ENCODE measurements at regions not wholly inside any gene's neighbourhood (a gene's known extent, or its start where the extent isn't known, plus 50 kb on each side); places are given as distances from the start of the nearest gene placed in this dataset.

DNA sequence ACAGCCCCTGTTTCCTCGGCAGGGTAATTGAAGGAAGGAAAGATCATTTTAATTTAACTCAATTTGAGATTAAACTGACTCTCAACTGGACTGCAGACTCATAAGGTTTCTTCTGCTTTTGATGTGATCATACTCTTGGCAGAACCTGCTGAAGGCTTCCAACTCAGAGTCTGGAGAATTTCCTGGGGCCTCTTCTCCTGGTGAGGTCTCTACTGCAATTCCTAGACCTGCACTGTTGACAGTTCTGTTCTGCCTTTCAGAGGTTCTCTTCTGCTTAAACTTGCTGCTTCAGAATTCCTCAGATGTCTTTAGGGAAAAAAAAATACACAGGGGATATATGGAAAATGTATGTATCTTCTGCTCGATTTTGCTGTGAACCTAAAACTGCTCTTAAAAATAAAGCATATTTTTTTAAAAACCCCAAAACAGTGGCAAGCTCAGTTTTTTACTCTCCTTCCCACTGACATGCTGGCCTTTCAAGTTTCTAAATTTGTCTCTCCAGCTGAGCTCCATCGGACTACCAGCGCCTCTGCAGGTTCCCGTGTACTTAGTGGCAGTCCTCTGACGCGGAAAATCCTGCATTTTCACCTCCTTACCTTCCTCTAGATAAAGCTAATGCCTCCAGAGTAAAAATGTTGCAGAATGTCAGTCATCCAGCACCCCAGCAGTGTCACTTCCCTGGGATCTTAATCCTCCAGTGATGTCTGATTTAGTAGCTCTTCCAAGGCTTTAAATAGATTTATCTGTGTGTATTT, 733.5 kb upstream of the SGCG start:
- H3K4me1 ChIP-seq = no peaks in the 10 kb centered on the region
- intact Hi-C loops (cut with DNase I; ENCODE audit: low total_unique reads) = no loop called here
- WGBS, 2 donors = 74 to 78% methylated on average over 7 of the region's 7 CpGs
- no peaks in the 10 kb centered on the region for H3K9me3 ChIP-seq
- no peak for DNase-seq
- H3K27ac ChIP-seq = no peak overlapping the region
- TF ChIP-seq POLR2A (IDR thresholded peaks at IDR 0.05) = no peak
- TF ChIP-seq, protein P1, sequence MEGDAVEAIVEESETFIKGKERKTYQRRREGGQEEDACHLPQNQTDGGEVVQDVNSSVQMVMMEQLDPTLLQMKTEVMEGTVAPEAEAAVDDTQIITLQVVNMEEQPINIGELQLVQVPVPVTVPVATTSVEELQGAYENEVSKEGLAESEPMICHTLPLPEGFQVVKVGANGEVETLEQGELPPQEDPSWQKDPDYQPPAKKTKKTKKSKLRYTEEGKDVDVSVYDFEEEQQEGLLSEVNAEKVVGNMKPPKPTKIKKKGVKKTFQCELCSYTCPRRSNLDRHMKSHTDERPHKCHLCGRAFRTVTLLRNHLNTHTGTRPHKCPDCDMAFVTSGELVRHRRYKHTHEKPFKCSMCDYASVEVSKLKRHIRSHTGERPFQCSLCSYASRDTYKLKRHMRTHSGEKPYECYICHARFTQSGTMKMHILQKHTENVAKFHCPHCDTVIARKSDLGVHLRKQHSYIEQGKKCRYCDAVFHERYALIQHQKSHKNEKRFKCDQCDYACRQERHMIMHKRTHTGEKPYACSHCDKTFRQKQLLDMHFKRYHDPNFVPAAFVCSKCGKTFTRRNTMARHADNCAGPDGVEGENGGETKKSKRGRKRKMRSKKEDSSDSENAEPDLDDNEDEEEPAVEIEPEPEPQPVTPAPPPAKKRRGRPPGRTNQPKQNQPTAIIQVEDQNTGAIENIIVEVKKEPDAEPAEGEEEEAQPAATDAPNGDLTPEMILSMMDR (IDR thresholded peaks at IDR 0.05) = no peak
- H3K4me3 ChIP-seq = no peak overlapping the region
- H3K36me3 ChIP-seq (ENCODE audit: low read depth, missing control alignments) = no peaks in the 10 kb centered on the region
- no peaks in the 10 kb centered on the region for H3K27me3 ChIP-seq

DNA sequence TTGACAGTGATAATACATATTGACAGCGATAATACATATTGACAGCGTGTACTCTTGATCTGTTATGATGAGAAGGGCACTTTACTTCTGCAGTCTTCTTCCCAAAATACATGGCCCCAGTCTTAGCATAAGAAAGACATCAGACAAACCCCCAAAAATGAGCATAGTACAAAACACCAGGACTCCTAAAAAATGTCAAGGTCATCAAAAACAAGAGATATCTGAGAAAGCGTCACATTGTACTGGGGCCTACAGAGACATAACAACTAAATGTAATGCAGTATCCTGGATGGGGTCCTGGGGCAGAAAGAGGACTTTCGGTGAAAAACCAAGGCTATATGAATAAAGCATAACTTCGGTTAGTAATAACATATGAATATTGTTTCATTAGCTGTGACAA, 731.5 kb upstream of the SGCG start:
- TF ChIP-seq, protein P1 (IDR thresholded peaks at IDR 0.05) = no peak
- no peak for TF ChIP-seq POLR2A (IDR thresholded peaks at IDR 0.05)
- Histone ChIP-seq H3K4me1 (no peaks in the 10 kb centered on the region), H3K4me3 (no peak overlapping the region), H3K27ac (no peak overlapping the region), H3K36me3 (ENCODE audit: low read depth, missing control alignments) (no peaks in the 10 kb centered on the region), H3K9me3 (no peaks in the 10 kb centered on the region), H3K27me3 (no peaks in the 10 kb centered on the region)
- WGBS, 2 donors = 72 to 87% methylated on average over 5 of the region's 5 CpGs
- intact Hi-C loops (cut with DNase I; ENCODE audit: low total_unique reads) = no loop called here
- DNase-seq = no peak

DNA sequence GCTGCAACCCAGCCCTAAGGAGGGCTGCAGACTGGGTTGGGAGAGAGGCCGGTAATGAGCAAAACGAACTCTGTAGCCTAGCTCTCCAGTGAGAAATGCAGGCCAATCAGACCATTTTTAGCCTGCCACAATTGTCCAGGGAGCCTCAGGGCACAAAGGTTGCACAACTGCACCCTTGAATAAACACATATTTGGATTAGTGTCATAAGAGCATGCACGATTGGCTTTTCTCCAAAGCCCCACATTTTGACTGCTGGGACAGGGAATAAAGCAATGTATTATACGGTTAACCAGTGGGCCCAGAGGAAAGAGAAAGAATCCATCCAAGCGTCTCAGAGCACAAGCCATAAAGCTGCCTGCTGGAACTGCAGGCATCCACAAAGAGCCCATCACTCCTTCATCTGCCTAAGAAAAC, 729.4 kb upstream of the SGCG start:
- no peaks in the 10 kb centered on the region for H3K9me3 ChIP-seq
- intact Hi-C loops (cut with DNase I; ENCODE audit: low total_unique reads) = no loop called here
- no peak for DNase-seq
- 43 to 75% methylated on average over 5 of the region's 5 CpGs for WGBS, 2 donors
- no peak for TF ChIP-seq POLR2A (IDR thresholded peaks at IDR 0.05)
- TF ChIP-seq, protein P1 (IDR thresholded peaks at IDR 0.05) = no peak
- no peaks in the 10 kb centered on the region for H3K27me3 ChIP-seq
- no peak overlapping the region for H3K27ac ChIP-seq
- H3K4me1 ChIP-seq = no peaks in the 10 kb centered on the region
- no peak overlapping the region for H3K4me3 ChIP-seq
- H3K36me3 ChIP-seq (ENCODE audit: low read depth, missing control alignments) = no peaks in the 10 kb centered on the region

DNA sequence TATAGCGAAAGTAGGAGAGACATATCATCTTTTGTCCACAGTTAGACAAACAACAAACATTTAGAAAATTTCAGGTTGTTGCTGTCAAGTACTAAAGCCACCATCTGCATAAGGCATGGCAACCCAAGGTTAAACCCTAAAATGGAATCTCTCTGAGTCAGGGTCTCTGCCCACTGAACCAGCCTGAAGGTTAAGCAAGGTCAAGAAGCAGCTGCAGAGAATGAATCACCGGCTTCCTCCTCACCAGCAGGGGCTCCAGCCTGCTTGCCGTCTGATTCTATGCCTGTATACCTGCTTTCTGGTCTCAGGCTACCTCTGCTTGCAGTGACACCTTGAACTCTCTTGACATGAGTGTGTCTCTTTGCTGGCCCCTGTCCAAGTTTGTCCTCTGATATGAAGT, 726.2 kb upstream of the SGCG start:
- H3K4me1 ChIP-seq = no peaks in the 10 kb centered on the region
- TF ChIP-seq, protein P1 (IDR thresholded peaks at IDR 0.05) = no peak
- no peak for TF ChIP-seq POLR2A (IDR thresholded peaks at IDR 0.05)
- no peak overlapping the region for H3K27ac ChIP-seq
- intact Hi-C loops (cut with DNase I; ENCODE audit: low total_unique reads) = no loop called here
- H3K27me3 ChIP-seq = no peaks in the 10 kb centered on the region
- H3K36me3 ChIP-seq (ENCODE audit: low read depth, missing control alignments) = no peaks in the 10 kb centered on the region
- WGBS, 2 donors = 80 to 87% methylated on average over 3 of the region's 3 CpGs
- H3K9me3 ChIP-seq = no peaks in the 10 kb centered on the region
- DNase-seq = no peak
- H3K4me3 ChIP-seq = no peak overlapping the region

DNA sequence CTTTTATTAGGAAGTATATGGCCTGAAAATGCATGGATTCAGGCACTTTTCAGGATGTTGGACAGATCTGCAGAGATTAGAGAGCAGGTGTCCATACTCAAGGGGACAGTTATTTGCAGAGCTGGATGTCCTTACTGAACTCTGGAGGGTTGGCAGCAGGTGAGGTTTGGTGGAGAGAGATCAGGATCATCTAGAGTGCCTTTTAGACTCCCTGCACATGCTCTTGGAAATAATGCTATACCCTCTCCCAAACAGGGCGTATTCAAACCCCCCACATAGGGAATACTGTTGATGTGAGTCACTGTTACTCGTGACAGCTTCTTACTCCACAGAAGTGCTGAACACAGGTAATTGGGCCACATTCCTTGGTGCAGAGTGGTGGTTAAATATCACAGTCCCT, 725.7 kb upstream of the SGCG start:
- H3K4me1 ChIP-seq = no peaks in the 10 kb centered on the region
- H3K9me3 ChIP-seq = no peaks in the 10 kb centered on the region
- no peaks in the 10 kb centered on the region for H3K36me3 ChIP-seq (ENCODE audit: low read depth, missing control alignments)
- no peaks in the 10 kb centered on the region for H3K27me3 ChIP-seq
- intact Hi-C loops (cut with DNase I; ENCODE audit: low total_unique reads) = no loop called here
- 83 to 88% methylated on average over 2 of the region's 2 CpGs for WGBS, 2 donors
- TF ChIP-seq, protein P1 (IDR thresholded peaks at IDR 0.05) = no peak
- TF ChIP-seq POLR2A (IDR thresholded peaks at IDR 0.05) = no peak
- H3K4me3 ChIP-seq = no peak overlapping the region
- no peak for DNase-seq
- H3K27ac ChIP-seq = no peak overlapping the region

All from testis (tissue), 2 donors.